Head of caudate nucleus (tissue), 42 donors: ENCODE measurements at regions not wholly inside any gene's neighbourhood (a gene's known extent, or its start where the extent isn't known, plus 50 kb on each side); places are given as distances from the start of the nearest gene placed in this dataset.

ENCODE experiments used
- DNase-seq, 42 donors: peaks; one replicate each; pipeline versions ENCODE4 v3.0.0 to v3.0.0-alpha.2; 2020 to 2021; ENCODE audit warnings: mixed read lengths in 7 of 42
- intact Hi-C: fragments of 100-400 bp; cut with DNase I; formaldehyde crosslinking; loops from one replicate; pipeline ENCODE4 v1.15.0; 2022

DNA sequence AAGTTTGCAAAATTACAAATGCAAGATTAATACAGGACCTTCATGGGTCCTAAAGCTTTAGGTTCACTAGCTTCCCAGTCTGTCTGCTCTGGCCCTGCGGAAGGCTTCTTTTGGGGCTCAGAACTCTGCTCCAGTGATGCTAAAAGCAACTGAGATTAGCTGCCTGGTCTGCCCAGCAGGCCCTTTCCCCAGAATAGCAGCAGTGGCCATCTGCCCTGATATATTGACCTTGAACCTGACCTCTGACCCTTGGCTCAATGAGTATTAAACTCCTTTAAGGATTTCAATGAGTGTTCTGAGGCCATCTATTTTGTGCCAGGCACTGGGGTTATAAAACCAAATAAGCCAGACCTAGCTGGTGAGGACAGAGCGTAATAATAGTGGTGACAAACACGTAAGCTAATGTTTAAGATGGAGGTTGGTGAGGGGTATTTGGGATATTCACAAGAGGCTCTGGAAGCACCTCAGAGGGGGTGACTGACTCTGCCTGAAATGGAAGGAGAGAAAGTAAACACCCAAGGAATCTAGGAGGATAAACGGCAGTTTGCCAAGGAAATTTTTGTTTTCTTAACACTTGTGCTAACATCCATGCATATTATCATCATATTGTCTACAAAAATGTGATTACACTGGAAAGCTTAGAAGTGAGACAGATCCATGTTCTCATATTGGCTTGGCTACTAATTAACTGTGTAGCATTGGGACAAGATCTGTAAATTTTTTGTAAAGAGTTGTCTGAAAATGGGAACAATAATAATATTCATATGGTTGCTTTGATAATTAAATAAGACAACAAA, 50.4 kb upstream of the LCLAT1 start:
- intact Hi-C loops = no loop called here
- DNase-seq = no peak
